T47D (cell line): ENCODE measurements at regions not wholly inside any gene's neighbourhood (a gene's known extent, or its start where the extent isn't known, plus 50 kb on each side); places are given as distances from the start of the nearest gene placed in this dataset.
A peak's percentile ranks its signal among the peaks of the same experiment; 100 is the strongest.
"Not testable (repeated sequence)": the region's sequence is repeated elsewhere in the genome, so short reads cannot be mapped to it uniquely, and the experiment has no call there.

Source experiments
- DNase-seq, 2 experiments: peaks; one replicate each; pipeline versions ENCODE4 v3.0.0 to v3.0.0-alpha.2; 2011 to 2012; ENCODE audit warnings: low read depth in 1 of 2, low spot score in 1 of 2
- JUND ChIP-seq: IDR thresholded peaks from 2 replicates; pipeline ENCODE4 v1.6.1; 2012; ENCODE audit warnings: low read depth
- in situ Hi-C: cut with HindIII; loops from 2 replicates; pipeline ENCODE4 v1.10.0; 2016; ENCODE audit warnings: low sequenced_read_pairs, low pct_unique_long_range_greater_than_20kb

- in situ Hi-C loops = no loop called here
- TF ChIP-seq JUND = no peak
- DNase-seq = peak in 1 of 2 experiments; percentile 29
These were observed 258.9 kb upstream of the OSR1 start for GRCh38 chr2:19617257-19617848.

GRCh38 chr2:19615402-19615801 lies 257.0 kb upstream of the OSR1 start:
- DNase-seq, in situ Hi-C loops: not testable (repeated sequence)

GRCh38 chr2:19614066-19614465 lies 255.6 kb upstream of the OSR1 start:
- in situ Hi-C loops = no loop called here
- TF ChIP-seq JUND = no peak

GRCh38 chr2:19611491-19612332 lies 253.3 kb upstream of the OSR1 start:
- in situ Hi-C loops = no loop called here
- no peak for DNase-seq
- TF ChIP-seq JUND = no peak

More at GRCh38 chr2:19614066-19614465, 255.6 kb upstream of the OSR1 start:
- no peak for DNase-seq

- TF ChIP-seq JUND = no peak
- in situ Hi-C loops = no loop called here
- no peak for DNase-seq
These were observed 250.8 kb upstream of the OSR1 start for GRCh38 chr2:19609266-19609665.

GRCh38 chr2:19607931-19608771 lies 249.7 kb upstream of the OSR1 start:
- TF ChIP-seq JUND = no peak
- no peak for DNase-seq
- in situ Hi-C loops = no loop called here

- in situ Hi-C loops = no loop called here
- no peak for TF ChIP-seq JUND
- DNase-seq = no peak
These were observed 249.0 kb upstream of the OSR1 start for GRCh38 chr2:19607400-19607799.

GRCh38 chr2:19600982-19601381 lies 242.6 kb upstream of the OSR1 start:
- TF ChIP-seq JUND = no peak
- peak in 1 of 2 experiments; percentile 26 for DNase-seq
- in situ Hi-C loops = no loop called here

- in situ Hi-C loops = no loop called here
- TF ChIP-seq JUND = no peak
- no peak for DNase-seq
These were observed 242.1 kb upstream of the OSR1 start for GRCh38 chr2:19600506-19600905.

- in situ Hi-C loops = no loop called here
- TF ChIP-seq JUND = no peak
These were observed 240.5 kb upstream of the OSR1 start for GRCh38 chr2:19598971-19599370.

GRCh38 chr2:19592197-19592596 lies 233.8 kb upstream of the OSR1 start:
- in situ Hi-C loops = no loop called here
- DNase-seq = no peak

More at GRCh38 chr2:19598971-19599370, 240.5 kb upstream of the OSR1 start:
- no peak for DNase-seq

GRCh38 chr2:19589791-19590190 lies 231.4 kb upstream of the OSR1 start:
- no peak for DNase-seq
- TF ChIP-seq JUND = no peak
- in situ Hi-C loops = no loop called here

More at GRCh38 chr2:19592197-19592596, 233.8 kb upstream of the OSR1 start:
- no peak for TF ChIP-seq JUND

GRCh38 chr2:19580830-19581229 lies 222.4 kb upstream of the OSR1 start:
- in situ Hi-C loops = no loop called here
- DNase-seq = no peak
- TF ChIP-seq JUND = no peak
